Karpas-422 (cell line): ENCODE measurements at regions not wholly inside any gene's neighbourhood (a gene's known extent, or its start where the extent isn't known, plus 50 kb on each side); places are given as distances from the start of the nearest gene placed in this dataset.
"Not testable (repeated sequence)": the region's sequence is repeated elsewhere in the genome, so short reads cannot be mapped to it uniquely, and the experiment has no call there.

ENCODE experiments used
- DNase-seq: peaks from one replicate; pipeline ENCODE4 v3.0.0-alpha.2; 2015
- H2AFZ ChIP-seq: fragments of 200-600 bp; sonication (generic); 2 replicates; pipeline ENCODE4 v1.6.1; 2014; ENCODE audit warnings: antibody characterized with exemption, low read length, mixed read lengths
- H3K27ac ChIP-seq: fragments of 200-600 bp; sonication (generic); 2 replicates; pipeline ENCODE4 v1.5.1; 2014; ENCODE audit warnings: mild to moderate bottlenecking, low read length, moderate library complexity
- H3K27me3 ChIP-seq: fragments of 200-600 bp; sonication (generic); 2 replicates; pipeline ENCODE4 v1.6.1; 2014; ENCODE audit warnings: low read length, mixed read lengths
- H3K36me3 ChIP-seq: fragments of 200-600 bp; sonication (generic); 2 replicates; pipeline ENCODE4 v1.6.1; 2014; ENCODE audit warnings: low read length, mixed read lengths; ENCODE audit not compliant: insufficient read depth
- H3K4me1 ChIP-seq: fragments of 200-600 bp; sonication (generic); 2 replicates; pipeline ENCODE4 v1.6.1; 2014; ENCODE audit warnings: mild to moderate bottlenecking, low read length, mixed read lengths
- H3K4me2 ChIP-seq: fragments of 200-600 bp; sonication (generic); 2 replicates; pipeline ENCODE4 v1.6.1; 2014; ENCODE audit warnings: low read length, low read depth, mild to moderate bottlenecking; ENCODE audit not compliant: poor library complexity, severe bottlenecking
- H3K4me3 ChIP-seq: fragments of 200-600 bp; sonication (generic); 2 replicates; pipeline ENCODE4 v1.5.1; 2014; ENCODE audit warnings: mild to moderate bottlenecking, antibody characterized with exemption, low read length, mixed read lengths
- H3K79me2 ChIP-seq: fragments of 200-600 bp; sonication (generic); 2 replicates; pipeline ENCODE4 v1.6.1; 2014; ENCODE audit warnings: mild to moderate bottlenecking, low read length, mixed read lengths
- H3K9ac ChIP-seq: fragments of 200-600 bp; sonication (generic); 2 replicates; pipeline ENCODE4 v1.6.0; 2014; ENCODE audit warnings: low read length
- H3K9me2 ChIP-seq: fragments of 200-600 bp; sonication (generic), shearing (Covaris generic); replicated peaks from 2 replicates; pipeline ENCODE4 v1.6.0; 2014; ENCODE audit warnings: mild to moderate bottlenecking, low read length, moderate library complexity; ENCODE audit not compliant: insufficient read depth
- H3K9me3 ChIP-seq: fragments of 300-700, 200-600 bp; sonication (generic); 2 replicates; pipeline ENCODE4 v1.6.1; 2014; ENCODE audit warnings: low read length, mixed read lengths
- H4K20me1 ChIP-seq: fragments of 200-600 bp; sonication (generic); 2 replicates; pipeline ENCODE4 v1.6.1; 2014; ENCODE audit warnings: mild to moderate bottlenecking, antibody characterized with exemption, low read length, low read depth; ENCODE audit not compliant: insufficient read depth

DNA sequence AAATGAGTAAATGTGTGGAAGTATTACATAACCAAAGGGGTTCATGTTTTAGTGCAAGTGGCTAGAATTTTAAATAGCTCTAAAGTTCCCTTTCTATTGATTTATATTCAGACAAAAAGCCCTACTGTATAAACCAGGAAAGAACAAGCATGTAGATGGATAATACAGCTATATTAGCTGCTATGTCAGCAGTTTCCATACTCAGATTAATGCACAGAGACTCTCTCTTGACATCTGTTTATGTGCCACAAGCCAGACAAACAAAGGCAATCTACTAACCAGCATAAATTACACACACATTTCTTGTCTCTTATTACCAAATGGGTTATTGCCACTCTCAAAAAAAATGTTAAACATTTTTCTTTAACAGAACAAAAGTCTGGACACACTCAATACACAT lies 760.1 kb upstream of the NECTIN3 start:
- Histone ChIP-seq H3K4me3 (no peak overlapping the region), H3K27me3 (no peaks in the 10 kb centered on the region), H3K36me3 (no peaks in the 10 kb centered on the region), H3K9ac (no peak overlapping the region), H3K9me3 (no peaks in the 10 kb centered on the region; the same call in 1 of the 2 replicates), H4K20me1 (no peaks in the 10 kb centered on the region), H3K79me2 (no peaks in the 10 kb centered on the region), H2AFZ (no peak overlapping the region), H3K4me2 (no peak overlapping the region), H3K27ac (no peak overlapping the region), H3K4me1 (no peaks in the 10 kb centered on the region), H3K9me2 (no peaks in the 10 kb centered on the region; the same call in 1 of the 2 replicates)
- no peak for DNase-seq

DNA sequence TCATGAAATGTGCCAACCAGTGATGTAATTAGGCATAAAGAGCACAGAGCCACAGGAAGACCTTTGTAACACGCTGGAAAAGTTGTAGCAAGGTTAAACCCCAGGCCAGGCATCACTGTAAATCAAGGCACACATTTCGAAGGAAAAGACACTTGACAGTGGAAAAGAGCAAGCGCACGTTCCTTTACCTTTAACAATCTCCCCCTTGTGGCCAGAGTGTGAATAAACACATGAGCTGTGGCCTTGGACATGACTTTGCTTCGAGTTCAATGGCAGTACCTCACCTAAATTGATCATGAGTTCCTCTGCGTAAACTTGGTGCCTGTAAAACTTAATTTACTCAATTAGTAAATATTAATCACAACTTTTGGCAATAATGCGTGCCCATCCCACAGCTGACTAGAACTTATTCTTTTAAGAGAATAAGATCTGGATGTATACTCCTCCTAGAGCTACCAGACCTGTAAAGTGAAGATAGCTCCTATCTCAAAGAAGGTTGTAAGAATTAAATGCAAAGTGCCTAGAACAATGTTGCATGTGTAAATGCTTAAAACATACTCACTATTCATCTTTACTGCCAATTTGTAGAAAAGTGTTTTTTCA lies 757.0 kb upstream of the NECTIN3 start:
- Histone ChIP-seq H3K79me2 (no peaks in the 10 kb centered on the region), H4K20me1 (no peaks in the 10 kb centered on the region), H3K36me3 (no peaks in the 10 kb centered on the region), H2AFZ (no peak overlapping the region), H3K4me1 (no peaks in the 10 kb centered on the region), H3K4me3 (no peak overlapping the region), H3K27me3 (no peaks in the 10 kb centered on the region), H3K9me3 (no peaks in the 10 kb centered on the region), H3K9me2 (no peaks in the 10 kb centered on the region), H3K27ac (no peak overlapping the region), H3K9ac (no peak overlapping the region), H3K4me2 (no peak overlapping the region)
- DNase-seq, result peak; percentile 82

DNA sequence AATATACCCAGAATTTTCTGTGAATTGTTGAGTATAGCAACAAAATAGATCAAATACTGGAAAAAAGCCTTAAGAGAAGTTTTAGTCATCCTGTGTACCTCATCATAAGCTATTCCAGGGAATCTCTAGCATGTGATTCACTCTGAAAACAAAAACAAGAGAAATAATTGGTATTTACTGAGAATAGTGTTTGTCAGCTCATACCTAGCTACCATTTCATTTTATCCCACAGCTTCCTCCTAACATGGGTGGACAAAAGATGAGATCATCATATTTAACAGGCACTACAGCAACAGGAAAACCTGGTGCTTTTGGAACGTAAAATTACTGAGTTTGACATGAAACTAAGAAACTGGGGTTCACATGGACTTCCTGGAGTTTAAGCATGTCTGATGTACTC lies 753.5 kb upstream of the NECTIN3 start:
- H3K9ac ChIP-seq, result no peak overlapping the region
- no peaks in the 10 kb centered on the region for H3K9me2 ChIP-seq
- no peaks in the 10 kb centered on the region for H3K4me1 ChIP-seq
- H4K20me1 ChIP-seq, result no peaks in the 10 kb centered on the region
- no peak overlapping the region for H2AFZ ChIP-seq
- no peak overlapping the region for H3K4me3 ChIP-seq
- no peak overlapping the region for H3K27ac ChIP-seq
- H3K4me2 ChIP-seq, result no peak overlapping the region
- no peaks in the 10 kb centered on the region for H3K27me3 ChIP-seq
- DNase-seq, result no peak
- H3K9me3 ChIP-seq, result no peaks in the 10 kb centered on the region
- H3K79me2 ChIP-seq, result no peaks in the 10 kb centered on the region
- no peaks in the 10 kb centered on the region for H3K36me3 ChIP-seq

DNA sequence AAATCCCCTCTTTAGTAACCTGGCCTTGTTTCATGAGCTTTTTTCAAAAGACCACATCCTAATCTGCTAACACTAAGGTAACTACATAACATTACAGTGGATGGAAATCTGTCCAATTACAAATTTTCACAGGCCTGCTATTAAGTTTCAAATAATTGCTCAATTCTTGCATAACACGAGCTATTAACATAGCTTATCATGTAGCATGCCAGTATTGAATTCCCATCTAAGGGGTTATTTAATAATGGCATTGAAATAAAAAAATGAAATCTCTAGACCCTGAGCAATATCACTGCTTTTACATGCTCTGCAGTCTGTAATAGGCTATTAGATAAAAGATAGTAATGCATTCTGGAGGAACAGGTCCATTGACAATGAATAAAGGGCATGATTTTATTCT lies 748.3 kb upstream of the NECTIN3 start:
- Histone ChIP-seq H3K27ac (no peak overlapping the region), H4K20me1 (no peaks in the 10 kb centered on the region), H3K9me2 (no peaks in the 10 kb centered on the region; the same call in 1 of the 2 replicates), H3K4me2 (no peak overlapping the region), H3K79me2 (no peaks in the 10 kb centered on the region), H3K36me3 (no peaks in the 10 kb centered on the region), H2AFZ (no peak overlapping the region), H3K4me3 (no peak overlapping the region), H3K9me3 (peaks cover 5% of the 10 kb centered on the region; the same call in 1 of the 2 replicates), H3K27me3 (no peaks in the 10 kb centered on the region), H3K4me1 (no peaks in the 10 kb centered on the region), H3K9ac (no peak overlapping the region)
- DNase-seq, result no peak

DNA sequence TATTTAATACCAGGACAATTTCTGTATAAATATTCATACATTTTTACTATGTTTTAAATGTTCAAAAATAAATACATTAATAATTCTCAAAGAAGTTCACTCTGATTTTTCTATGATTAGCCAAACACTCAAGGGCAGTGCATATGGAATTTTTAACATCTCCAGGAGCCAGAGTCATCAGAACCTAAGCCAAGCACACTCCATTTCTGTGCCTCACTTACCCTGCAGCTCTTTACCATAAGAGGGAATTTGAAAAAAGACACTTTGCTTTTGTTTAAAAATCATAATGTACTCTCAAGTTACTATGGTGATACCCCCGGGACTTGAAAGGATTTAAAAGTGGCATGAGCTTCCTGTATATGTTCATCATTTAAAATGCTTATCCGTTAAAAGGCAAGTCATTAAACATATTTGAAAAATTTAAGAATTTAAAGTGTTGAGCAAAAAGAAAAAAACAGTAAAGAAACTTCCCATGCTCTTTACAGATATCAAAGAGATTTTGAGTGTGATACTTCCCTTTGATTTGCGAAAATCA lies 747.4 kb upstream of the NECTIN3 start:
- H3K27ac ChIP-seq, result no peak overlapping the region
- H3K9ac ChIP-seq, result no peak overlapping the region
- no peak for DNase-seq
- H3K79me2 ChIP-seq, result no peaks in the 10 kb centered on the region
- H3K36me3 ChIP-seq, result no peaks in the 10 kb centered on the region
- no peak overlapping the region for H3K4me3 ChIP-seq
- no peaks in the 10 kb centered on the region for H4K20me1 ChIP-seq
- H3K4me2 ChIP-seq, result no peak overlapping the region
- H2AFZ ChIP-seq, result no peak overlapping the region
- H3K9me3 ChIP-seq, result peaks cover 5% of the 10 kb centered on the region; the same call in 1 of the 2 replicates
- H3K4me1 ChIP-seq, result no peaks in the 10 kb centered on the region
- H3K27me3 ChIP-seq, result no peaks in the 10 kb centered on the region
- no peaks in the 10 kb centered on the region; the same call in 1 of the 2 replicates for H3K9me2 ChIP-seq

DNA sequence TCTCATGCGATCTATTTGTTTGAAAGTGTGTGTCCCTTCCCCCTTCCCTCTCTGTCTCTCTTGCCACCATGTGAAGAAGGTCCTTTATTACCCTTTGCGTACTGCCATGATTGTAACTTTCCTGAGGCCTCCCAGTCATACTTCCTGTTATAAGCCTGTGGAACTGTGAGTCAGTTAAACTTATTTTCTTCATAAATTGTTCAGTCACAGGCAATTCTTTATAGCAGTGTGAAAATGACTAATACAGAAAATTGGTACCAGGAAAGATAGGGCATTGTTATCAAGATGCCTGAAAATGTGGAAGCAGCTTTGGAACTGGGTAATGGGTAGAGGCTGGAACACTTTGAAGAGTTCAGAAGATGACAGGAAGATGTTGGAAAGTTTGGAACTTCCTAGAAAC lies 743.7 kb upstream of the NECTIN3 start:
- Histone ChIP-seq H3K36me3 (no peaks in the 10 kb centered on the region), H3K79me2 (no peaks in the 10 kb centered on the region), H3K9ac (no peak overlapping the region), H3K4me3 (no peak overlapping the region), H3K4me1 (no peaks in the 10 kb centered on the region), H3K4me2 (no peak overlapping the region), H2AFZ (no peak overlapping the region), H4K20me1 (no peaks in the 10 kb centered on the region), H3K9me3 (peaks cover 5% of the 10 kb centered on the region; the same call in 1 of the 2 replicates), H3K9me2 (no peaks in the 10 kb centered on the region; the same call in 1 of the 2 replicates), H3K27ac (no peak overlapping the region), H3K27me3 (no peaks in the 10 kb centered on the region)
- DNase-seq, result no peak

DNA sequence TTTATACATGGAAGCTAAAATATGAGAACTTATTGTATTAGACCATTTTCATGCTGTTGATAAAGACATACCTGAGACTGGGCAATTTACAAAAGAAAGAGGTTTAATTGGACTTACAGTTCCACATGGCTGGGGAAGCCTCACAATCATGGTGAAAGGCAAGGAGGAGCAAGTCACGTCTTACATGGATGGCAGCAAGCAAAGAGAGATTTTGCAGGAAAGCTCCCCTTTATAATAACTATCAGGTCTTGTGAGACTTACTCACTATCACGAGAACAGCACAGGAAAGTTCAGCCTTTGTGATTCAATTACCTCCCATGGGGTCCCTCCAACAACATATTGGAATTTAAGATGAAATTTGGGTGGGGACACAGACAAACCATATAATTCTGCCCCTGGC lies 740.1 kb upstream of the NECTIN3 start:
- H3K9me3 ChIP-seq, H3K4me1 ChIP-seq, H4K20me1 ChIP-seq: not testable (repeated sequence)

DNA sequence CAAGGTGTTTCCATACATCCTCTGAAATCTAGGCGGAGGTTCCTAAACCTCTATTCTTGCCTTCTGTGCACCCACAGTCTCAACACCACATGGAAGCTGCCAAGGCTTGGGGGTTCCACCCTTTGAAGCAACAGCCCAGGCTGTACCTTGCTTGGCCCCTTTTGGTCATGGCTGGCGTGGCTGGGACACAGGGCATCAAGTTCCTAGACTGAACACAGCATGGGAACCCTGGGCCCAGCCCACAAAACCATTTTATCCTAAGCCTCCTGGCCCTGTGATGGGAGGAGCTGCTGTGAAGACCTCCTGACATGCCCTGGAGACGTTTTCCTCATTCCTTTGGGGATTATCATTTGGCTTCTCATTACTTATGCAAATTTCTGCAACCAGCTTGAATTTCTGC lies 739.0 kb upstream of the NECTIN3 start:
- Histone ChIP-seq H3K4me2 (no peak overlapping the region), H3K9ac (no peak overlapping the region), H3K9me3 (0 out of 2 replicates have a peak, but pooled peaks cover under 1% of the 10 kb centered on the region), H3K36me3 (no peaks in the 10 kb centered on the region), H3K27me3 (no peaks in the 10 kb centered on the region), H3K27ac (no peak overlapping the region), H2AFZ (no peak overlapping the region), H3K9me2 (no peaks in the 10 kb centered on the region), H3K4me1 (no peaks in the 10 kb centered on the region), H3K4me3 (no peak overlapping the region), H4K20me1 (no peaks in the 10 kb centered on the region), H3K79me2 (no peaks in the 10 kb centered on the region)
- no peak for DNase-seq

More for the DNA sequence above, 740.1 kb upstream of the NECTIN3 start:
- not testable (repeated sequence) for H3K79me2 ChIP-seq, H3K27ac ChIP-seq, H3K4me2 ChIP-seq, H3K27me3 ChIP-seq, H3K4me3 ChIP-seq, DNase-seq, H3K9me2 ChIP-seq, H3K9ac ChIP-seq, H3K36me3 ChIP-seq, H2AFZ ChIP-seq
